ENCODE measurements at regions not wholly inside any gene's neighbourhood (a gene's known extent, or its start where the extent isn't known, plus 50 kb on each side); places are given as distances from the start of the nearest gene placed in this dataset.

DNA sequence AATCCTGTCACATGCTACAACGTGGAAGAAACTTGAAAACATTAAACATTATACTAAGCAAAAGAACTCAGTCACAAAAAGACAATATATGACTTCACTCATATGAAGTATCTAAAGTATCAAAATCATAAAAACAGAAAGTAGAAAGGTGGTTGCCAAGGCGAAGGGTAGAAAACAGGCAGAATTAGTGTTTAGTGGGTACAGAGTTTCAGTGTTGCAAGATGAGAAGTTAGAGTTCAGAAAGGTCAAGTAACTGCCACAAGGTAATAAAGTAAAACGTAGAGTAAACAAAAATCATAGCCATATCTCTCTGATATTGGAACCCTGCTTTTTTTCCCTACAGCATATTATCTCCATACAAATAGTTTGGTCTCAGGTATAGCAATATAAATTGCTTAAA lies 223.8 kb upstream of the FSCB start:
- TF ChIP-seq, protein P1, sequence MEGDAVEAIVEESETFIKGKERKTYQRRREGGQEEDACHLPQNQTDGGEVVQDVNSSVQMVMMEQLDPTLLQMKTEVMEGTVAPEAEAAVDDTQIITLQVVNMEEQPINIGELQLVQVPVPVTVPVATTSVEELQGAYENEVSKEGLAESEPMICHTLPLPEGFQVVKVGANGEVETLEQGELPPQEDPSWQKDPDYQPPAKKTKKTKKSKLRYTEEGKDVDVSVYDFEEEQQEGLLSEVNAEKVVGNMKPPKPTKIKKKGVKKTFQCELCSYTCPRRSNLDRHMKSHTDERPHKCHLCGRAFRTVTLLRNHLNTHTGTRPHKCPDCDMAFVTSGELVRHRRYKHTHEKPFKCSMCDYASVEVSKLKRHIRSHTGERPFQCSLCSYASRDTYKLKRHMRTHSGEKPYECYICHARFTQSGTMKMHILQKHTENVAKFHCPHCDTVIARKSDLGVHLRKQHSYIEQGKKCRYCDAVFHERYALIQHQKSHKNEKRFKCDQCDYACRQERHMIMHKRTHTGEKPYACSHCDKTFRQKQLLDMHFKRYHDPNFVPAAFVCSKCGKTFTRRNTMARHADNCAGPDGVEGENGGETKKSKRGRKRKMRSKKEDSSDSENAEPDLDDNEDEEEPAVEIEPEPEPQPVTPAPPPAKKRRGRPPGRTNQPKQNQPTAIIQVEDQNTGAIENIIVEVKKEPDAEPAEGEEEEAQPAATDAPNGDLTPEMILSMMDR (IDR thresholded peaks at IDR 0.05; ENCODE audit: low read depth, low read length) = no peak
- TF ChIP-seq EZH2phosphoT487 (IDR thresholded peaks at IDR 0.05; ENCODE audit: low read depth) = no peak
